ENCODE measurements at regions not wholly inside any gene's neighbourhood (a gene's known extent, or its start where the extent isn't known, plus 50 kb on each side); places are given as distances from the start of the nearest gene placed in this dataset.

DNA sequence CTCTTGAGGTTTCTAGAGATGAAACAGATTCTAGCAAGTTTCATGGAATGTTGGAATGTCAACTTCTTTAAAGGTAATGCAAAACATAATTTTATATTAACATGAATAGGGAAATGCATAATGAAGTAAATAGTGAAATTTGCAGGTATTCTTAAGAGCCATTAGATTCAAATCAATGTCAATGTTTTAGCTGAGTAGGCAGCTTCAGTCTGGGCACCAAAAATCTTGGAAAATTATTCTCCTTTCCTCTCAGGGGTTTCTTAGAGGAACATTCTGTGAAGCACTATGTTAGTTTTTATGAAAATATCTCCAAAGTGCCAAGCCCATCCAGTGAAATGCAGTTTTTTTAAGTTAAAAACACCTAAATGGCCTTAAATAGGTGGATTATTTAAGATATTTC, 300.8 kb downstream of the PAX1 start:
- Histone ChIP-seq H3K36me3 (ENCODE audit: control insufficient read depth, insufficient read depth, low read length) (no peaks in the 10 kb centered on the region), H3K4me3 (ENCODE audit: low read depth, low read length) (no peak overlapping the region), H3K27me3 (ENCODE audit: control insufficient read depth, insufficient read depth, low read length) (no peaks in the 10 kb centered on the region)
- TF ChIP-seq, protein P1, sequence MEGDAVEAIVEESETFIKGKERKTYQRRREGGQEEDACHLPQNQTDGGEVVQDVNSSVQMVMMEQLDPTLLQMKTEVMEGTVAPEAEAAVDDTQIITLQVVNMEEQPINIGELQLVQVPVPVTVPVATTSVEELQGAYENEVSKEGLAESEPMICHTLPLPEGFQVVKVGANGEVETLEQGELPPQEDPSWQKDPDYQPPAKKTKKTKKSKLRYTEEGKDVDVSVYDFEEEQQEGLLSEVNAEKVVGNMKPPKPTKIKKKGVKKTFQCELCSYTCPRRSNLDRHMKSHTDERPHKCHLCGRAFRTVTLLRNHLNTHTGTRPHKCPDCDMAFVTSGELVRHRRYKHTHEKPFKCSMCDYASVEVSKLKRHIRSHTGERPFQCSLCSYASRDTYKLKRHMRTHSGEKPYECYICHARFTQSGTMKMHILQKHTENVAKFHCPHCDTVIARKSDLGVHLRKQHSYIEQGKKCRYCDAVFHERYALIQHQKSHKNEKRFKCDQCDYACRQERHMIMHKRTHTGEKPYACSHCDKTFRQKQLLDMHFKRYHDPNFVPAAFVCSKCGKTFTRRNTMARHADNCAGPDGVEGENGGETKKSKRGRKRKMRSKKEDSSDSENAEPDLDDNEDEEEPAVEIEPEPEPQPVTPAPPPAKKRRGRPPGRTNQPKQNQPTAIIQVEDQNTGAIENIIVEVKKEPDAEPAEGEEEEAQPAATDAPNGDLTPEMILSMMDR (IDR thresholded peaks at IDR 0.05; ENCODE audit: insufficient read depth, low read length, poor library complexity, severe bottlenecking), result no peak
- DNase-seq (ENCODE audit: low read depth), result no peak

DNA sequence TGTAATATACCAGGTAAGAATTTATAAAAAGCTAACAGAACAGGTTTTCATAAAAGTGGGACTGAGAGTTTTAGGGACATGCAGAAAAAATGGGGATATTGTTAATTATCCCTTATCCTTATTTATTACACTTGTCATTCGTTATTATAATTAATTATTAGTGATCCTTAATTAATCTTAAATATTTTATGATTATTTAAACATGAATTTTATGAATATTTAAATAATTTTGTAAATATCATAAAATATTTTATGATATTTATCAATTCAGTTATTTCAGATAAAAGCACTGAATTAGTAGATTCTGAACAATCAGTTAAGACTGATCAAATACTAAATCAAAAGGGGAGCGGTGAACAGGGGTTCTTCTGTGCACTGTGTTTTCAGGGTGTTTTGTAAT, 300.1 kb downstream of the PAX1 start:
- Histone ChIP-seq H3K4me3 (ENCODE audit: low read depth, low read length) (no peak overlapping the region), H3K27me3 (ENCODE audit: control insufficient read depth, insufficient read depth, low read length) (no peaks in the 10 kb centered on the region), H3K36me3 (ENCODE audit: control insufficient read depth, insufficient read depth, low read length) (no peaks in the 10 kb centered on the region)
- no peak for DNase-seq (ENCODE audit: low read depth)
- TF ChIP-seq, protein P1 (IDR thresholded peaks at IDR 0.05; ENCODE audit: insufficient read depth, low read length, poor library complexity, severe bottlenecking), result no peak

DNA sequence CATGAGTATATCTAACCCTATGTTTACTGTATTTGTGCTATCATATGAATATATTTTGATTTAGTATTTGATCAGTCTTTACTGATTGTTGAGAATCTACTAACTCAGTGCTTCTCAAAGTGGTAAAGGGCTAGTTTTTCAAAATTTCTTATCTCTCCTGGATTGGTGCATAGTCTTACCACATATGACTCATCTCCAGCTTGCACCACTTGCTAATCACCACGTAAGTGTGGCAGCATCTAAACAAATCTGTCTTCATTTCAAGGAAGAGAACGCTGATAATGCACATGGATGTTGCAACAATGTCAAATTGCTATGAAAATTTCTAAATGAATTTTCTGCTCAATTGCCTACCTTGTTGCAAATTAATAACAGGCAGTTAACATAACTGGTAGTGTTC, 299.5 kb downstream of the PAX1 start:
- H3K36me3 ChIP-seq (ENCODE audit: control insufficient read depth, insufficient read depth, low read length), result no peaks in the 10 kb centered on the region
- TF ChIP-seq, protein P1 (IDR thresholded peaks at IDR 0.05; ENCODE audit: insufficient read depth, low read length, poor library complexity, severe bottlenecking), result no peak
- H3K27me3 ChIP-seq (ENCODE audit: control insufficient read depth, insufficient read depth, low read length), result no peaks in the 10 kb centered on the region
- DNase-seq (ENCODE audit: low read depth), result no peak
- H3K4me3 ChIP-seq (ENCODE audit: low read depth, low read length), result no peak overlapping the region

DNA sequence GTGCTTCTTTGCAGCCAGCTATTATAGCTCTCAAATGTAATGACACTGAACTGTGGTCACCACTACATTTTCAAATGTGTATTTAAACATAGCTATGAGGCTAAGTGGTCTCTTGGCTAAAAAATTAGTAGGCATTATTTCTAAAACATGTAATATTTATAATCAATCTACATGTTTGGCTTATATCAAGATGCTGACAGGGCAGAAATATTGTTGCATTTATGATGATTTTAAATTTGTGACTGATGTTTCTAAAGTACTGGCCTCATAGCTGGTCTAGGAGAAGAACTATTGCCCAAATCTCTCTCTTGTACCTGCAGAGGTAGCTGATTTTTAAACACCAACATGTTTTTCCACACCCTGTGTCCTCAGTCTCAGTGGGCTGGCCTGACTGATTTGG, 298.2 kb downstream of the PAX1 start:
- no peaks in the 10 kb centered on the region for H3K27me3 ChIP-seq (ENCODE audit: control insufficient read depth, insufficient read depth, low read length)
- H3K4me3 ChIP-seq (ENCODE audit: low read depth, low read length), result no peak overlapping the region
- no peaks in the 10 kb centered on the region for H3K36me3 ChIP-seq (ENCODE audit: control insufficient read depth, insufficient read depth, low read length)
- no peak for DNase-seq (ENCODE audit: low read depth)
- TF ChIP-seq, protein P1 (IDR thresholded peaks at IDR 0.05; ENCODE audit: insufficient read depth, low read length, poor library complexity, severe bottlenecking), result no peak

DNA sequence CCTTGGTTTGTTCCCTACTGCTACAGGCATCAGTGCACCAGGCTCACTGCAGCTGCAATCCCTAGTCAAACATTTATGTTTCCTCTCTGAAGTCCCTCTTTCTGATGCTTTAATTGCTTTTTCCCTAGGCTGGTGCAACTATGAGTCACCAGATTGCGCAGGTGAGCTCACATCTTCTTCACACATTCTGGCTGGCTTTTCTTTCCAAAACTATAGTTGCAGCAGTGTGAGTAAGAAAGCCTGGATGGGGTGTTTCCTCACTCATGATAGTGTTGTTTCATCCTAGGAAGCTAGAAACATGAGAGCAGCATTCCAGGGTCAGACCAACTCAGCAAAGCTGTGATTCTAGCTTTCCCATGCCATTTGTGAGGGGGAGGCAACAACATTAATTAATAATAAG, 296.4 kb downstream of the PAX1 start:
- no peak for DNase-seq (ENCODE audit: low read depth)
- Histone ChIP-seq H3K36me3 (ENCODE audit: control insufficient read depth, insufficient read depth, low read length) (no peaks in the 10 kb centered on the region), H3K27me3 (ENCODE audit: control insufficient read depth, insufficient read depth, low read length) (no peaks in the 10 kb centered on the region), H3K4me3 (ENCODE audit: low read depth, low read length) (no peak overlapping the region)
- TF ChIP-seq, protein P1 (IDR thresholded peaks at IDR 0.05; ENCODE audit: insufficient read depth, low read length, poor library complexity, severe bottlenecking), result no peak

DNA sequence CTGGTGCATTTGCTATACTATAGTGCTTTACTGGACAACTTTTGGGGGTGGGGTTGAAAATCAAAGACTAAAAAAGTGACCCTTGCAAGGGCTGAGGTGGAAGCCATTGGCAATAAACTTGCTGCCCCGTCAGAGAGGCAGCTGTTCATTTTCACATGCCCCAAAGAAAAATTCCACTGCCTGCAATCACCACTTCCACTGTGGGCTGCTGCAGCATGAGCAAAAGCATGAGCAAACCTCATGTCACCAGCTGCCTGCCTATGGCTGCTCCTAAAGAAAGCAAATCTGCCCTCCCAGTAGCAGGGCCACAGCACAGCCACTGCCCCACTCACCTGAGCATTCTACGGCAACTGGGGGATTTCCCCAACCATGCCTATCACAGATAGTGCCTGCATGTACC, 290.0 kb downstream of the PAX1 start:
- no peaks in the 10 kb centered on the region for H3K27me3 ChIP-seq (ENCODE audit: control insufficient read depth, insufficient read depth, low read length)
- TF ChIP-seq, protein P1 (IDR thresholded peaks at IDR 0.05; ENCODE audit: insufficient read depth, low read length, poor library complexity, severe bottlenecking), result no peak
- no peak for DNase-seq (ENCODE audit: low read depth)
- H3K36me3 ChIP-seq (ENCODE audit: control insufficient read depth, insufficient read depth, low read length), result no peaks in the 10 kb centered on the region
- H3K4me3 ChIP-seq (ENCODE audit: low read depth, low read length), result no peak overlapping the region

Measured in kidney epithelial cell (primary cell).